Ovary (tissue), 3 donors: ENCODE measurements at regions not wholly inside any gene's neighbourhood (a gene's known extent, or its start where the extent isn't known, plus 50 kb on each side); places are given as distances from the start of the nearest gene placed in this dataset.

Source experiments
- CTCF ChIP-seq, 3 donors: fragments of 450-650 bp in 2 of 3; fragments of 200-600 bp in 1 of 3; IDR thresholded peaks; one replicate each; pipeline versions ENCODE4 v1.5.1 to v1.8.0; 2016 to 2022; ENCODE audit warnings: antibody characterized with exemption in 3 of 3, mild to moderate bottlenecking in 1 of 3
- EP300 ChIP-seq: sonication (generic); formaldehyde crosslinking; IDR thresholded peaks from one replicate; pipeline ENCODE4 v1.6.1; 2017; ENCODE audit warnings: antibody characterized with exemption
- POLR2A ChIP-seq: fragments of 450-650 bp; IDR thresholded peaks from one replicate; pipeline ENCODE4 v1.6.1; 2017; ENCODE audit warnings: antibody characterized with exemption, mild to moderate bottlenecking, moderate library complexity
- donor health status: DM: no; HTN: no; CAD: no.

DNA sequence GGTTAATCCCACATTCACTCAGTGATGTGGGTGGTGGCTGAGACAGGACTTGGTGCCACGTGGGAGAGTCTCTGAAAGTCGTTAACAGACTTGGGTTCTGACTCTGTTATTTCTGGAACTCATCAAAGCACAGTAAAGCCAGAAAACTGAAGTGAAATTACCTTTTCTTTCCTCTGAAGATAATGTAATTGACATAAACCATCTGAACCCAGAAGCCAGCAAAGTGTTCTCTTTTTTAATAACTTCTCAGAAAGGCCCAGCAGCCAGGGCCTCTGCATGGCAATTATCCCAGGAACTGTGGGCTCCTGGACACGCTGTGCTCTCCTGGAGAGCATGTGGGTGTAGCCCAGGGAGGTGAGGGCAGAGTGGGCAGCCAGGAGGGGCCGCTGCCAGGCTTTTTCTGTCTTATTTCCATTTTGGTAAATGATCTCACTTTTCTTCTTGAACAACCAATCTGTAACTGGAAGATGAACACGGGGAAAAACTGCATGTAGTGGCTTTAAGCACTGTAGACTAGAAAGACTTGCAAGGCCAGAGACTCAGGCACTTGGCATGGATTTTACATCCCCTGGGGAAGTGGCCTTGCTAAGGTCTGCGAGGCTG is 444.1 kb upstream of the TMEM132C start:
- no peak for TF ChIP-seq POLR2A
- TF ChIP-seq CTCF (IDR thresholded peaks at IDR 0.05), result no peak
- TF ChIP-seq EP300, result no peak
